Dermis microvascular lymphatic vessel endothelial cell (primary cell): ENCODE measurements at regions not wholly inside any gene's neighbourhood (a gene's known extent, or its start where the extent isn't known, plus 50 kb on each side); places are given as distances from the start of the nearest gene placed in this dataset.

Experiments
- DNase-seq, 2 donors: peaks; one replicate each; pipeline versions ENCODE4 v3.0.0 to v3.0.0-alpha.2; 2010; ENCODE audit warnings: low read depth in 2 of 2

GRCh38 chr13:90427322-90428272, 919.9 kb upstream of the MIR17HG start:
- DNase-seq = no peak

GRCh38 chr13:90428522-90429210, 918.8 kb upstream of the MIR17HG start:
- no peak for DNase-seq

GRCh38 chr13:90430127-90430526, 917.4 kb upstream of the MIR17HG start:
- DNase-seq = no peak

DNA sequence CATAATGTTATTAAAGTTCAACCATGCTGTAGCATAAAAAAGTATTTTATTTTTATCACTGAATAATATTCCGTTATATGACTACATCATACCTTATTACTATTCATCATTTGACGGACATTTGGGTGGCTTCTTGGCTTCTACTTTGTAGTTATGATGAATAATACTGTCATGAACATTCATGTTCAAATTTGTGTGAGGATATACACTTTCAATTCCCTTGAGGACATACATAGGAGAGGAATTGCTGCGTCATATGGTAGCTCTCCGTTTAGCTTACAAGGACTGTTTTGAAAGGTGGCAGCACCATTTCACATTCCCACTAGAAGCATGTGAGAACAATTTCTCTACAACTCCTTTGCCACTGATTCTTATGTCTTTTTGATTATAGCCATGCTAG, 910.8 kb upstream of the MIR17HG start:
- no peak for DNase-seq

- no peak for DNase-seq
Measured at GRCh38 chr13:90438576-90438975, 908.9 kb upstream of the MIR17HG start.

DNA sequence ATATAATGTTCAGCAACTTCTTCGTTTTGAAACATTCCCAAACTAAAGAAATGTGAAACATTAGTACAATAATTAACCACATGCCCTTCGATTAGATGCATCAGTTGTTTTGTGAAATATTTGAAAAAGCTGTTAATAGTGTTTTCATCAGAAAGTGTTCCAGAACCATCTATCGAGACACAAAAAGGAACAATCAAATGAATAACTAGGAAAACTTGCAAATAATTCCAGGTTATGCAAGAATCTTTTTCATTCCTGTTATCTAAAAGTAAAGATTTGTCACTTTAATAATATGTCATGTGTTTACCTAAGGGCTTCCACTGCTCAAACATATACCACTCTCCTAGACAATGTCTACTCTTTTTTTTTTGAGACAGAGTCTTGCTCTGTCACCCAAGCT, 904.2 kb upstream of the MIR17HG start:
- no peak for DNase-seq

- DNase-seq = no peak
Measured at GRCh38 chr13:90444232-90444631, 903.3 kb upstream of the MIR17HG start.

GRCh38 chr13:90445179-90445578, 902.3 kb upstream of the MIR17HG start:
- peak in 1 of 2 donors; percentile 62 for DNase-seq

DNA sequence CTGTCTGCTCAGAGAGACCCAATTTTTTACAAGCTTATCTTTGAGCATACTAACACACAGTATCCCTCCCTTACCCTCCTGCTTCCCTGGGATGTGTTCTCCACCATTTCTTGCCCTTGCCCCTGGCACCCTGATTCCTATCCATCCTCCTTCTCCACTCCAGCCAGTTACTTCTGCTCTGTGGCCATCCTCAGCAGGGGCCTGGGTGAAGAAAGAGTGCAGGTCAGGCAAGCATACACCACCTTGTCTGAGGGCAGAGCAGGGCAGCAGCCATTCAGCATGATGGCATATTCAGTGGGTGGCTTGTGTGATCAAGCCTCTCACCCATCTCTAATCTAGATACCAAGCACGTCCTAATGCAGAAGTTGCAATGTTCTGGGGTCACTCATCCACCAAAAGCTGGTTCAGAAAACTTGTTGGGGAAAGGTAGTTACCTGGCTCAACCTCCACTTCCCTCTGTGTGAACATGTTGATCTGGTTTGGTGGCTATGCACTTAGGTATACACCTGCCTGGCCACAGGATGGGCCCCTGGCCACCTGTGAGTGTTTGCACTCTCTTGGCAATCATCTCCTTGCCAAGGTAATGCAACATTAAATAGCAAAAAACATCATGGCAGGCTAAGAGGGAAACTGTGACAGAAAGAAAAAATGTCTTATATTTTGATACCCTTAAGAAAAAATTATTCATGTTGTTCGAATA, 900.3 kb upstream of the MIR17HG start:
- no peak for DNase-seq

DNA sequence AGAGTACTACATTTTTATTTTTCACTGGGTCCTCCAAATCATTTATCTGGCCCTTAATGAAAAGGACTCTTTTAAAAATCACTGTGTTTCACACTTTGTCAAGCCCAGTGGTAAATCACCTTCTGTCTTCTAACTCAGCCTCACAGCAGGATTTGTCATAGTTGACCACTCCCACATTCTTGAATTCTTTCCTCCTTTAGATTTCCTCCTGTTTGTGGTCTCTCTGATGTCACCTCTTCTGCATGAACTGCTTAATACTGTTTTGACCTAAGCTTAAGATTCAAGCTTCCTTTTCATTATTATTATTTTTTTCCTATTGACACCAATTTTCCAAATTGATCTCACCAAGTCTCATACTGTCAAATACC, 899.8 kb upstream of the MIR17HG start:
- peak in 1 of 2 donors; percentile 45 for DNase-seq

- peak; percentile 69 to 76 for DNase-seq
Measured at GRCh38 chr13:90448466-90449037, 898.9 kb upstream of the MIR17HG start.

GRCh38 chr13:90453342-90453741, 894.1 kb upstream of the MIR17HG start:
- no peak for DNase-seq

DNA sequence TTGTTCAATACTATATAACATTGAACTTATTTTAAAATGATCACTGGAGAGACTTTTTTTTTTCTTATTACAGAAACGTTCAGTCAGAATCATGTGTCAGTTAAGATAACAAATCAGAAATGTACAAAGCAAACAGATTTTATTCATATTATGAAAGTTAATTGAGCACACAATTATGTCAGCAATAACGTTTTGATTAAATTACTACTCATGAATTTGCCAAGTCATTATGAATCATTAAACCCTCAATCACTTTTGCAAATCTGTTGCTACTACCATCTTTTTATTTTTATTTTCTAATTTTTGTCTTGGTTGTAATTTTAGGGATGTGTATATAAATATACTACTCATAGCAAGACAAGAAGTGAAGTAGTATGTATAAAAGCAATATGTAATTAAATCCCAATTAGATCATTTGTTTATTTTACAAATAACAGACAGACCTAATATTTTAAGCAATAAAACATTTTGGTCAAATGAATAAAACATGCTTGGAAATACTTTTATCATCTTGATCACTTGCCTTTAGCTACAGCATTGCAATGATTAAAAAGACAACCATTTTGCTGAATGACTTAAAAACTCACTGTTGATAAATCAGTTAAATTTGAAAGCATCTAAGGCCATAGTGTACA, 893.4 kb upstream of the MIR17HG start:
- DNase-seq = no peak

- no peak for DNase-seq
Measured at GRCh38 chr13:90455067-90455466, 892.4 kb upstream of the MIR17HG start.

GRCh38 chr13:90455823-90456222, 891.7 kb upstream of the MIR17HG start:
- no peak for DNase-seq

DNA sequence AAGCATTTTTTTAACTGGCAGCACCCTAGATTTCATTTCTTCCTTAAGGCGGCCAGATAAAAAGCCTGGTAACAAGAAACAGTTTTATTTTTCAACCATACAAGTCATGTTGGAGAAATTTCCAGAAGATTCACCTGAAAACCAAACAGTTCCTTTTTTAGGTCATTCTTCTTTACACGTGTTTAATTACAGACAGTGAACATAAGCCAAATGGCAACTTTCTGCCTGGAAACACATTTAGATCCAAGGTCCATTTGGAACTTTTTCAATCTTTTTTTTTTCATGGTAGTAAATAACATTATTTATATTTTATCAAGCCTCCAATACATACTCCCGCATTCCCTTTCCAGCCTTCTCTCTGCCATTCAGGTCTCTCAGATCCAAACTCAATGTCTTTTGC, 886.1 kb upstream of the MIR17HG start:
- DNase-seq = no peak

GRCh38 chr13:90477216-90477615, 870.3 kb upstream of the MIR17HG start:
- DNase-seq = no peak

DNA sequence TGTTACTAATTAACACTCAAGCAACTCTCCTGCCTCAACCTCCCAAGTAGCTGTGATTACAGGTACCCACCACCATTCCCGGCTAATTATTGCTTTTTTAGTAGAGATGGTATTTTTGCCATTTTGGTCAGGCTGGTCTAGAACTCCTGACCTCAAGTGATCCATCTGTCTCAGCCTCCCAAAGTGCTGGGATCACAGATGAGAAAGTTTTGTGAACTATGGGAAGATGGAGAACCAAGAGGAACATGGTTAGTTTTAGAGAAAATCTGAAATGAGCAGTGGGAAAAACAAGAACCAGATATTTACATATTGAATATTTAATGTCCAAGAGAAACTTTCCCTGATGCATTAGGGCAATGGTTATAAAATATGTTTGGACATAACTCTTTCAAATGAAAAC, 863.6 kb upstream of the MIR17HG start:
- DNase-seq = no peak

DNA sequence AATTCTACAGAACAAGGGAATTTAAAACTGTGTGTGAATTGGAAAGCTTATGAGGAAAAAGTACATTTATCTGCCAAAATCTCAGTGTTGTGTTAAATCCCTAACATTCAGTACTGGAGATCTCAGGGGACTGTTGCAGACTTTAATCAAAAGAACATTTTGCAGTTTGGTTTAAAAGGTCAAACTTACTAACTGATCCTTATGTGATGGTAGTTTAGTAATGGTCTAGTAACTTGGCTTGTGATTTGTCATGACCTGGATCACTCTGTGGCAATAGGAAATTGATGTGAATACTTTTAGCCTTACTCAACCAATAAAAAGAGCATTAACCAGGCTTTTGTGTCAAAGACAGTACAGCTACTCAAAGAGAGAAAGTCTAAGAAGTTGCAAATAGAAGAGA, 862.1 kb upstream of the MIR17HG start:
- DNase-seq = peak in 1 of 2 donors; percentile 5

GRCh38 chr13:90492872-90493271, 854.6 kb upstream of the MIR17HG start:
- DNase-seq = no peak

DNA sequence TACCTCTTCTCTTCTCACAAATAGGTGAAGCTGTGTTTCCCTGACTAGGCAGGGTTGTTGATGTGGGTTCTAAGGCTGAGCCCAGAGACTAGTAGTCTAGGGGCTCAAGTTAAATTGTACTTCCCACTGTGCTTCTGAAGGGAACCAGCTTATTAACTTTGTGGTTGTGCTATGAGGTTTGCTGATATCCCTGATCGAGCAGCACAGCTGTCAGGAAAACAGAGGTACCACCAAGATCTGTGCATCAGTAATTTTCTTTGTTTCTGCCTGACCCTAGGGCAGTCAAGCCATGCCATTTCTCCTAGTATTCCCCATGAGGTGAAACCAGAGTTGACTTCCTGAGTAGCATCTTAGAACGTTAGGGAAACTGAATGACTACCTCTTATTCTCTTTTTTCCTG, 853.8 kb upstream of the MIR17HG start:
- DNase-seq = no peak
